ENCODE measurements at regions not wholly inside any gene's neighbourhood (a gene's known extent, or its start where the extent isn't known, plus 50 kb on each side); places are given as distances from the start of the nearest gene placed in this dataset.
A peak's percentile ranks its signal among the peaks of the same experiment; 100 is the strongest.
"Not testable (repeated sequence)": the region's sequence is repeated elsewhere in the genome, so short reads cannot be mapped to it uniquely, and the experiment has no call there.

- POLR2A ChIA-PET, result no interaction called here
- TF ChIP-seq CTCF (IDR thresholded peaks at IDR 0.05; ENCODE audit: insufficient read depth, low read depth, low read length), result no peak
These were observed 146.8 kb downstream of the CRLF3 start for GRCh38 chr17:30677550-30678249.

GRCh38 chr17:30675777-30676492 lies 148.6 kb downstream of the CRLF3 start:
- POLR2A ChIA-PET; H3K4me3 ChIP-seq (ENCODE audit: low read depth, low read length); H3K27me3 ChIP-seq (ENCODE audit: control insufficient read depth, insufficient read depth, low read length); DNase-seq (ENCODE audit: low read depth); H3K36me3 ChIP-seq (ENCODE audit: control insufficient read depth, insufficient read depth, low read length); CTCF ChIA-PET: not testable (repeated sequence)

More at GRCh38 chr17:30677550-30678249, 146.8 kb downstream of the CRLF3 start:
- Histone ChIP-seq H3K27me3 (ENCODE audit: control insufficient read depth, insufficient read depth, low read length) (no peaks in the 10 kb centered on the region), H3K36me3 (ENCODE audit: control insufficient read depth, insufficient read depth, low read length) (no peaks in the 10 kb centered on the region), H3K4me3 (ENCODE audit: low read depth, low read length) (no peak overlapping the region)
- DNase-seq (ENCODE audit: low read depth), result no peak
- CTCF ChIA-PET, result no interaction called here

GRCh38 chr17:30669217-30669649 lies 155.3 kb downstream of the CRLF3 start:
- DNase-seq (ENCODE audit: low read depth); POLR2A ChIA-PET; CTCF ChIA-PET; H3K27me3 ChIP-seq (ENCODE audit: control insufficient read depth, insufficient read depth, low read length); H3K4me3 ChIP-seq (ENCODE audit: low read depth, low read length); H3K36me3 ChIP-seq (ENCODE audit: control insufficient read depth, insufficient read depth, low read length): not testable (repeated sequence)

GRCh38 chr17:30668360-30669181 lies 155.9 kb downstream of the CRLF3 start:
- H3K4me3 ChIP-seq (ENCODE audit: low read depth, low read length); H3K27me3 ChIP-seq (ENCODE audit: control insufficient read depth, insufficient read depth, low read length); CTCF ChIA-PET; POLR2A ChIA-PET; DNase-seq (ENCODE audit: low read depth); H3K36me3 ChIP-seq (ENCODE audit: control insufficient read depth, insufficient read depth, low read length): not testable (repeated sequence)

- H3K27me3 ChIP-seq (ENCODE audit: control insufficient read depth, insufficient read depth, low read length); POLR2A ChIA-PET; CTCF ChIA-PET; DNase-seq (ENCODE audit: low read depth); H3K36me3 ChIP-seq (ENCODE audit: control insufficient read depth, insufficient read depth, low read length): not testable (repeated sequence)
- H3K4me3 ChIP-seq (ENCODE audit: low read depth, low read length), result peak overlapping the region; percentile 41
These were observed 156.7 kb downstream of the CRLF3 start for GRCh38 chr17:30667657-30668359.

- H3K36me3 ChIP-seq (ENCODE audit: control insufficient read depth, insufficient read depth, low read length); H3K27me3 ChIP-seq (ENCODE audit: control insufficient read depth, insufficient read depth, low read length); DNase-seq (ENCODE audit: low read depth); POLR2A ChIA-PET; CTCF ChIA-PET: not testable (repeated sequence)
- H3K4me3 ChIP-seq (ENCODE audit: low read depth, low read length), result peak overlapping the region; percentile 41; the same call in 1 of the 2 replicates
These were observed 157.4 kb downstream of the CRLF3 start for GRCh38 chr17:30666838-30667656.

- CTCF ChIA-PET; POLR2A ChIA-PET; DNase-seq (ENCODE audit: low read depth); H3K36me3 ChIP-seq (ENCODE audit: control insufficient read depth, insufficient read depth, low read length); H3K4me3 ChIP-seq (ENCODE audit: low read depth, low read length); H3K27me3 ChIP-seq (ENCODE audit: control insufficient read depth, insufficient read depth, low read length): not testable (repeated sequence)
These were observed 160.6 kb downstream of the CRLF3 start for GRCh38 chr17:30663727-30664455.

GRCh38 chr17:30657148-30657547 lies 167.3 kb downstream of the CRLF3 start:
- H3K27me3 ChIP-seq (ENCODE audit: control insufficient read depth, insufficient read depth, low read length); POLR2A ChIA-PET; DNase-seq (ENCODE audit: low read depth); H3K4me3 ChIP-seq (ENCODE audit: low read depth, low read length); CTCF ChIA-PET; H3K36me3 ChIP-seq (ENCODE audit: control insufficient read depth, insufficient read depth, low read length): not testable (repeated sequence)

GRCh38 chr17:30653038-30653437 lies 171.5 kb downstream of the CRLF3 start:
- POLR2A ChIA-PET, result not testable (repeated sequence)

GRCh38 chr17:30650149-30650548 lies 172.9 kb downstream of the GOSR1 start:
- H3K27me3 ChIP-seq (ENCODE audit: control insufficient read depth, insufficient read depth, low read length); H3K36me3 ChIP-seq (ENCODE audit: control insufficient read depth, insufficient read depth, low read length); H3K4me3 ChIP-seq (ENCODE audit: low read depth, low read length); CTCF ChIA-PET; POLR2A ChIA-PET; DNase-seq (ENCODE audit: low read depth): not testable (repeated sequence)

More at GRCh38 chr17:30653038-30653437, 171.5 kb downstream of the CRLF3 start:
- H3K36me3 ChIP-seq (ENCODE audit: control insufficient read depth, insufficient read depth, low read length); DNase-seq (ENCODE audit: low read depth); H3K4me3 ChIP-seq (ENCODE audit: low read depth, low read length); CTCF ChIA-PET; H3K27me3 ChIP-seq (ENCODE audit: control insufficient read depth, insufficient read depth, low read length): not testable (repeated sequence)

Data from BJ (cell line).